Astrocyte (in vitro differentiated cells and primary cell): ENCODE measurements at regions not wholly inside any gene's neighbourhood (a gene's known extent, or its start where the extent isn't known, plus 50 kb on each side); places are given as distances from the start of the nearest gene placed in this dataset.

Source experiments
- DNase-seq: peaks from one replicate; pipeline ENCODE4 v3.0.0-alpha.2; 2010; ENCODE audit warnings: low read depth
- FAIRE-seq: peaks from 2 replicates; lab custom pipeline; 2011; peaks lifted over from hg19 to GRCh38; lab: Jason Lieb, UNC
- H2AFZ ChIP-seq: 2 replicates; pipeline ENCODE4 v1.6.0; 2012; ENCODE audit warnings: low read depth, low read length, inconsistent platforms
- H3K27ac ChIP-seq: 2 replicates; pipeline ENCODE4 v1.5.1; 2011; ENCODE audit warnings: low read depth, low read length, inconsistent platforms
- H3K27me3 ChIP-seq: 2 replicates; pipeline ENCODE4 v1.6.0; 2011; ENCODE audit warnings: low read length, inconsistent platforms; ENCODE audit not compliant: insufficient read depth
- H3K36me3 ChIP-seq: 2 replicates; pipeline ENCODE4 v1.5.1; 2011; ENCODE audit warnings: low read length, inconsistent platforms; ENCODE audit not compliant: insufficient read depth
- H3K4me1 ChIP-seq: 2 replicates; pipeline ENCODE4 v1.5.1; 2011; ENCODE audit warnings: low read length, inconsistent platforms; ENCODE audit not compliant: insufficient read depth
- H3K4me2 ChIP-seq: 2 replicates; pipeline ENCODE4 v1.6.0; 2012; ENCODE audit warnings: low read length, inconsistent platforms
- H3K4me3 ChIP-seq: 2 replicates; pipeline ENCODE4 v1.5.1; 2011; ENCODE audit warnings: low read depth, mild to moderate bottlenecking, low read length, inconsistent platforms; ENCODE audit not compliant: insufficient read depth
- H3K79me2 ChIP-seq: 2 replicates; pipeline ENCODE4 v1.6.0; 2012; ENCODE audit warnings: mild to moderate bottlenecking, low read length, inconsistent platforms; ENCODE audit not compliant: insufficient read depth
- H3K9ac ChIP-seq: 2 replicates; pipeline ENCODE4 v1.6.0; 2012; ENCODE audit warnings: mild to moderate bottlenecking, low read length, inconsistent platforms
- H3K9me3 ChIP-seq: 2 replicates; pipeline ENCODE4 v1.5.1; 2012; ENCODE audit warnings: low read depth, mild to moderate bottlenecking, low read length, inconsistent platforms; ENCODE audit not compliant: insufficient read depth
- H4K20me1 ChIP-seq: 2 replicates; pipeline ENCODE4 v1.6.0; 2012; ENCODE audit warnings: low read length, inconsistent platforms; ENCODE audit not compliant: insufficient read depth
- H3K27ac Mint-ChIP-seq: one replicate; pipeline ENCODE4 v1.8.0; 2021; ENCODE audit warnings: mild to moderate bottlenecking, mixed read lengths; ENCODE audit not compliant: unreplicated experiment
- H3K27me3 Mint-ChIP-seq: one replicate; pipeline ENCODE4 v1.8.0; 2021; ENCODE audit warnings: low read depth, mixed read lengths; ENCODE audit not compliant: unreplicated experiment
- H3K36me3 Mint-ChIP-seq: one replicate; pipeline ENCODE4 v1.8.0; 2021; ENCODE audit warnings: low read depth, mixed read lengths; ENCODE audit not compliant: unreplicated experiment
- H3K4me1 Mint-ChIP-seq: one replicate; pipeline ENCODE4 v1.8.0; 2021; ENCODE audit warnings: low read depth, mixed read lengths; ENCODE audit not compliant: unreplicated experiment
- H3K4me3 Mint-ChIP-seq: one replicate; pipeline ENCODE4 v1.8.0; 2021; ENCODE audit warnings: mild to moderate bottlenecking, moderate library complexity, mixed read lengths; ENCODE audit not compliant: unreplicated experiment
- H3K9me3 Mint-ChIP-seq: one replicate; pipeline ENCODE4 v1.8.0; 2021; ENCODE audit warnings: mild to moderate bottlenecking, mixed read lengths; ENCODE audit not compliant: unreplicated experiment
- EZH2 ChIP-seq: IDR thresholded peaks from 2 replicates; pipeline ENCODE4 v1.6.1; 2012; ENCODE audit warnings: mild to moderate bottlenecking, low read length, inconsistent platforms; ENCODE audit not compliant: insufficient read depth
- TF ChIP-seq, protein P1 (sequence below): IDR thresholded peaks from 2 replicates; pipeline ENCODE4 v1.5.1; 2011; ENCODE audit warnings: low read depth, mild to moderate bottlenecking, inconsistent platforms, low read length, moderate library complexity; ENCODE audit not compliant: insufficient read depth

GRCh38 chr1:194930132-194930531 lies 1678.1 kb downstream of the KCNT2 start:
- H3K4me3 ChIP-seq: no peak overlapping the region
- no peak overlapping the region for H3K4me3 Mint-ChIP-seq

DNA sequence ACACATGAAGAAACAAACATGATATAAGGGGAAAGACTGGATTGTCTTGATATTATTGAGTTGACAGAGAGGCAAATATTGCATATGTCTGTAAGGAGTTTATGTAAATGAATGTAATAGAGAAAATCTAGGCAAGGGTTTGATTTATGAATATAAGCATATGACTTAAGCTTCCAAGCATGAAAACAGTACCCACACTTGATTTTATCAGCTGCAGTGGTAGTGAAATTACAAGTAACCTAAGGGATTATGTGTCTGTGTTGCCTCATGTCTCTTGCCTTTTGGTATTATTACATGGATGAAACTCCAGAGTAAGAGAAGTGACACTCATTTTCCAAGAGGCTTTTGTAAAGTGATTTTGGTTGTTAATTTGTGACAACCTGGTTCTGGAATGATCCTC lies 1678.9 kb downstream of the KCNT2 start:
- DNase-seq (peak; percentile 30), FAIRE-seq (no peak)
- Histone ChIP-seq H3K4me1 (no peaks in the 10 kb centered on the region), H2AFZ (no peak overlapping the region), H3K27ac (no peak overlapping the region), H3K27me3 (no peaks in the 10 kb centered on the region), H3K4me3 (no peak overlapping the region), H3K36me3 (no peaks in the 10 kb centered on the region), H3K9ac (no peak overlapping the region), H3K9me3 (no peaks in the 10 kb centered on the region), H3K4me2 (no peak overlapping the region), H4K20me1 (no peaks in the 10 kb centered on the region), H3K79me2 (no peaks in the 10 kb centered on the region)
- no peak for TF ChIP-seq EZH2
- TF ChIP-seq, protein P1, sequence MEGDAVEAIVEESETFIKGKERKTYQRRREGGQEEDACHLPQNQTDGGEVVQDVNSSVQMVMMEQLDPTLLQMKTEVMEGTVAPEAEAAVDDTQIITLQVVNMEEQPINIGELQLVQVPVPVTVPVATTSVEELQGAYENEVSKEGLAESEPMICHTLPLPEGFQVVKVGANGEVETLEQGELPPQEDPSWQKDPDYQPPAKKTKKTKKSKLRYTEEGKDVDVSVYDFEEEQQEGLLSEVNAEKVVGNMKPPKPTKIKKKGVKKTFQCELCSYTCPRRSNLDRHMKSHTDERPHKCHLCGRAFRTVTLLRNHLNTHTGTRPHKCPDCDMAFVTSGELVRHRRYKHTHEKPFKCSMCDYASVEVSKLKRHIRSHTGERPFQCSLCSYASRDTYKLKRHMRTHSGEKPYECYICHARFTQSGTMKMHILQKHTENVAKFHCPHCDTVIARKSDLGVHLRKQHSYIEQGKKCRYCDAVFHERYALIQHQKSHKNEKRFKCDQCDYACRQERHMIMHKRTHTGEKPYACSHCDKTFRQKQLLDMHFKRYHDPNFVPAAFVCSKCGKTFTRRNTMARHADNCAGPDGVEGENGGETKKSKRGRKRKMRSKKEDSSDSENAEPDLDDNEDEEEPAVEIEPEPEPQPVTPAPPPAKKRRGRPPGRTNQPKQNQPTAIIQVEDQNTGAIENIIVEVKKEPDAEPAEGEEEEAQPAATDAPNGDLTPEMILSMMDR: no peak
- H3K36me3 Mint-ChIP-seq: no peaks in the 10 kb centered on the region
- no peak overlapping the region for H3K27ac Mint-ChIP-seq
- no peak overlapping the region for H3K4me3 Mint-ChIP-seq
- no peaks in the 10 kb centered on the region for H3K27me3 Mint-ChIP-seq
- H3K9me3 Mint-ChIP-seq: peaks cover 4% of the 10 kb centered on the region
- H3K4me1 Mint-ChIP-seq: peaks cover 2% of the 10 kb centered on the region

More at GRCh38 chr1:194930132-194930531, 1678.1 kb downstream of the KCNT2 start:
- H3K4me1 Mint-ChIP-seq: peaks cover 2% of the 10 kb centered on the region
- Histone ChIP-seq H3K79me2 (no peaks in the 10 kb centered on the region), H2AFZ (no peak overlapping the region), H3K4me2 (no peak overlapping the region), H3K4me1 (no peaks in the 10 kb centered on the region), H3K36me3 (no peaks in the 10 kb centered on the region), H3K27ac (no peak overlapping the region), H3K27me3 (no peaks in the 10 kb centered on the region), H3K9ac (no peak overlapping the region), H4K20me1 (no peaks in the 10 kb centered on the region), H3K9me3 (no peaks in the 10 kb centered on the region)
- no peaks in the 10 kb centered on the region for H3K27me3 Mint-ChIP-seq
- TF ChIP-seq, protein P1: no peak
- no peak for TF ChIP-seq EZH2
- H3K36me3 Mint-ChIP-seq: no peaks in the 10 kb centered on the region
- FAIRE-seq (no peak), DNase-seq (no peak)
- peaks cover 4% of the 10 kb centered on the region for H3K9me3 Mint-ChIP-seq
- H3K27ac Mint-ChIP-seq: no peak overlapping the region

GRCh38 chr1:194919146-194919545 lies 1689.1 kb downstream of the KCNT2 start:
- H3K79me2 ChIP-seq: no peaks in the 10 kb centered on the region
- no peak overlapping the region for H3K27ac ChIP-seq
- Mint-ChIP-seq H3K9me3 (no peaks in the 10 kb centered on the region), H3K27me3 (no peaks in the 10 kb centered on the region), H3K27ac (no peak overlapping the region), H3K4me3 (no peak overlapping the region), H3K4me1 (peaks cover 2% of the 10 kb centered on the region), H3K36me3 (no peaks in the 10 kb centered on the region)
- no peak overlapping the region for H3K9ac ChIP-seq
- DNase-seq (no peak), FAIRE-seq (no peak)
- no peaks in the 10 kb centered on the region for H4K20me1 ChIP-seq
- H3K36me3 ChIP-seq: no peaks in the 10 kb centered on the region
- H3K4me2 ChIP-seq: no peak overlapping the region
- no peaks in the 10 kb centered on the region for H3K4me1 ChIP-seq
- no peaks in the 10 kb centered on the region for H3K9me3 ChIP-seq
- H3K27me3 ChIP-seq: no peaks in the 10 kb centered on the region
- no peak overlapping the region for H3K4me3 ChIP-seq
- H2AFZ ChIP-seq: no peak overlapping the region
- TF ChIP-seq, protein P1: no peak
- no peak for TF ChIP-seq EZH2
